ENCODE measurements at regions not wholly inside any gene's neighbourhood (a gene's known extent, or its start where the extent isn't known, plus 50 kb on each side); places are given as distances from the start of the nearest gene placed in this dataset.
"Not testable (repeated sequence)": the region's sequence is repeated elsewhere in the genome, so short reads cannot be mapped to it uniquely, and the experiment has no call there.

- DNase-seq = no peak
Measured at GRCh38 chr14:58912287-58912686, 274.5 kb downstream of the DACT1 start.

DNA sequence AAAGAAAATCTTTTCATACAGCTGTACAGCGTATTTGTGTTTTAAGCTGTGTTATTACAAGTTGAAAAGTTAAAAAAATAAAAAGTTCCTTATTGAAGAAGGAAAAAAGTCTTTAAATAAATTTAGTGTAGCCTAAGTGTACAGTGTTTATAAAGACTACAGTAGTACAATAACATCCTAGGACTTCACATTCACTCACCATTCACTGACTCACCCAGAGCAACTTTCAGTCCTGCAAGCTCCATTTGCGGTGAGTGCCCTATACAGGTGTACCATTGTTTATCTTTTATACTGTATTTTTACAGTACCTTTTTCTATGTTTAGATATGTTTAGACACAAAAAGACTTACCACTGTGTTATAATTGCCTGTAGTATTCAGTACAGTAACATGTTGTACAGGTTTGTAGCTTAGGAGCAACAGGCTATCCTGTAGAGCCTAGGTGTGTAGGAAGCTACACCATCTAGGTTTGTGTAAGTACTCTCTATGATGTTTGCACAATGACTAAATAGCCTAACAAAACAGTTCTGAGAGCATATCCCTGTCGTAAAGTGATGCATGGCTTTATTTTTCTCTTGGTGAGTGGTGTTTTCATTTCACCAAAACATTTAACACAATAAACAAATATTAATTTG, 275.2 kb downstream of the DACT1 start:
- no peak for DNase-seq

DNA sequence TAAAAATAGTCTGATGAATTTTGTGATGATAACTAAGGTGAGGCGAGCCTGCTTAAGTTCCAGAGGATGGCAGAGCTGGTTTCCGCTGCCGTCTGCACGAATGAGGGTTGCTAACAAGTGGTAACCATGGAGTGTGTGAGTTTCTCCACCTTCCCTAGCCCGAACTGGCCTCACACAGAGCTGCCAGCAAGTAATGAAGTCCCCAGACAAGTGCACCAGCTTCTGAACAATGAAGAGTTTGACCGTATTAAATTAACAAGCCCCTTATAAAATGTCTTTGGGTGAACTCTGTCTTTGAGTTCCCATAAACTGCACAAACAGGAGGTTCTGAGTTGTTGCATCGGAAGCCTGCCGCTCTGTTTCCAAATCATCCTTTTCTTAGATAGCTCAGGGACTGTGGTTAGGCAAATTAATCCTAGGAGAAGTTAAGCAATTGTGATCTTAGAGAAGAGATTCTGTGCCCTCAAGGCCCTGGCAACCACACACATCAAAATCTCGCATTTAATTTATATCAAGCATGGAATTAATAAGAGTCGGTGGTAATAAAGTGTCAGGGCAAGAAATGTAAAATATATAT, 274.1 kb upstream of the DAAM1 start:
- no peak for DNase-seq

GRCh38 chr14:58915646-58916045, 272.8 kb upstream of the DAAM1 start:
- DNase-seq = no peak

DNA sequence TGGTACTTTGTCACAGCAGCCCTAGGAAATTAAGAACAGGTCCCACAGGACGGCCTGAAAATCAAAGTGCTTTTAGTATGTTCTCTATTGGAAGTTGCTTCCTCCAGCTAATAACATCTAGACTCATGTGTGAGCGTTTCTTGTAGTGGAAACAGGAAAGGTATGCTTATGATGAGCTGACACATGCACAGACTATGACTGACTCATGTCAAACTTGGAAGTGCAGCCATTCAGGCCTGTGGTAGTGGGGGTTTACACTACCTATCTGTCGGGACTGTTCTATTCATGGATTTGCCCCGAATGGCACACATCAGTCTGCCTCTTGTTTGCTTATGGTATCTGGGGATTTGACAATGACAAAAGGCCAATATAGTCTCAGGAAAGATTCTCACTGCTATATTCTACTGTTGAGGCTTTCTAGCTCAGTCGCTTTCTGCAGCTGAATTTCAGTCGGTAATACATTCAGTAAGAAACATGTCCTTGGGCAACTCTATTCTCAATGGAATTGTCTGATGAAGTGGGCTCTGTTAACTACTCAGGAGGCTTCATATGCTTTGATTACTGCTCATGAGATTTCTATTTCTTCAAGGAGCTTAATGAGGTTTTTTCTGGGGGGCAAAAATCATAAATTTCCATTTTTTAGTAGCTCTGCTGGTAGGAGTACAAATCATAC, 270.3 kb upstream of the DAAM1 start:
- DNase-seq = peak; percentile 35

DNA sequence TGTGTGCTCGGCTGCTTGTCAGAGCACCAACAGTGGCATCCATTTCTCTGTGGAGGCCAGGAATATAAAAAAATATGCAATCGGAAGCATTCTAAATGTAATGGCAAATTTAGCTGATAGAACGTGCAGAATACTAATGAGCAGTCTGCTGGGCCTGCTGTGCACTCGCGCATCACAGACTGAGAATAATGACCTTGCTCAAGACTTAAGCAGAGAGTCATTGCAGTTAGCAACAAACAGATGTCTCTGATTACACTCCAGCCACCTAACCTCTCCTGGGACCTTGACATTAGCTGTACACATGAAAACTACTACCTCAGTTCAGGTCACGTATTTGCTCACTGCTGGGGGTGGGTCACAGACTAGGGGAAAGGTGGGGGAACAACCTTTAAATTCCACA, 269.2 kb upstream of the DAAM1 start:
- no peak for DNase-seq

- DNase-seq = no peak
Measured at GRCh38 chr14:58920230-58920629, 268.2 kb upstream of the DAAM1 start.

GRCh38 chr14:58922201-58922940, 266.1 kb upstream of the DAAM1 start:
- not testable (repeated sequence) for DNase-seq

DNA sequence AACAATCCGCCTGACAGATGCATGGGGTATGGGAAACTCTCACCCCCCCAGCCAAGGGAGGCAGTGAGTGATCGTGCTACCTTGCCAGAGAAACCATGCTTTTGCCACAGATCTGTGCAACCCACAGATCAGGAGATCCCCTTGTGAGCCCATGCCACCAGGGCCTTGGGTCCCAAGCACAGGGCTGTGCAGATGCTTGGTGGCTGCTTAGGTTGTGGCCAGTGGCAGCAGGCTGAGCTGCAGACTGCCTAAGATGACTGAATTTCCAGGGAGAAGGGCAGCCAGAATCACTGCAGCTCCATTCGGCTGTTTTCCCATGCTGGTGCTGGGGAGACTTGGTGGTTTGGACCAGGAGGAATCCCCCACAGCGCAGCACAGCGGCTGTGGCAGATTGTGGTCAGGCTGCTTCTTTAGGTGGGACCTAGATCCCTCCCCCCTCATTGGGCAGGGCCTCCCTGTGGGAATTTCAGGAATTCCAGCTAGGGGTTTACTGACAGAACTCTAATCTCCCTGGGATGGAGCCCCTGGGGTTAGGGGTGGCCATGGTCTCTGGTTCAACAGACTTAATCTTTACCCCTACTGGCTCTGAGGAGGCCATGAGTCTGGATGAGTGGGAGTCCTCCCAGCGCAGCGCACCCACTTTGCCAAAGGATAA, 264.6 kb upstream of the DAAM1 start:
- no peak for DNase-seq

DNA sequence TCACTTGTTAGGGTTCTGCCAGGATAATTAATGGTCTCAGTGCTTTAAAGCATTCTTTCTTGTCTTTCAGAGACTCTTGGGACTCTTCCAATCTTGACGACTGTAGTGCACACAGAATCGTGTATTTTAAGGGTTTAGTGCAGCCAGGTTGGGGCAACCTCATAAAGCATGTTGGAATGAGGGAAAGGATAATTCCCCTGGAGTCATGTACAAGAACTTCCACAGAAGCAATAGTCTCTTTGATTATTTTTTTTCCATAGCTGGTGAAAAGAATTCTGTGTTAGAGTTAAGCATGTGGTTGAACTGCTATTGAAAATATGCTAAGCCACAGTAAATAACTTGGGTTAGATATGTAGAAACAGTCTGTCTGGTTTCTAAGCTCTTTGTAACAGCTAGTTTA, 246.8 kb upstream of the DAAM1 start:
- DNase-seq = no peak

DNA sequence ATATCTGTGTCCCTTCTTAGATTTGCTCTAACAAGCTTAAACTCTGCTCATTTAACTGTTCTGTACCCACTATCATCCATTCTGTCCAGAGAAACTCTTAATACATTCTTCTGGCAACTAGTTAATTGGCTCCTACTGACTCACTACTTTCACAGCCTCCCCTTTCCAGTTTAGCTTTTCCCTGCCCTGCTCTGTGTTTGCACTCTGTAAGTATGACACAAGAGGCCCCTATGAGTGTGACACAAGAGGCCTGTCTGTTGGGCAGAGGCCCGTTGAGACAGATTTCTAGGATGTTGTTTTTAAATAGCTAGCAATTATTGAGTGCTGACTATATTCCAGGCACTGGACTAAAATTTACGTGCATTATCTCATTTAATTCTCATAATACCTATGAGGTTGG, 246.0 kb upstream of the DAAM1 start:
- no peak for DNase-seq

GRCh38 chr14:58944343-58944967, 244.0 kb upstream of the DAAM1 start:
- DNase-seq = no peak

- DNase-seq = no peak
Measured at GRCh38 chr14:58944968-58945356, 243.5 kb upstream of the DAAM1 start.

DNA sequence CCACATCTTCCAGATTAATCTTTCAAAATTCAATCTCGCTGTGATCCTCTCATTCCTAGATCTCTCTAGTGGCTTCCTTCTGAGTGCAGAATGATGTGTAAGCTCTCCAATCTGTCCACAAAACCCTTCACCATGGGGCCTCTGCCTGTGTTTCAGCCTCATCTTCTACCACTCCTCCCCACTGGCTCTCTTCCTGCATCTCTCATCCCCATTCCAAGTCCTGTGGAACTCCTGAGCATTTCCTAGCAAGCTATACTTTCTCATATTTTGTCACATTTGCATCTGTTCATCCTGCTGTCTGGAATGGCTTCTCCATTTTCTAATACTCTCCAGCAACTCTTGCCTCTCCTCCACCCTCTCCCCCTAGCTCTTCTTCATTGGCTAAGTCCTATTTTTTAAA, 242.0 kb upstream of the DAAM1 start:
- no peak for DNase-seq

DNA sequence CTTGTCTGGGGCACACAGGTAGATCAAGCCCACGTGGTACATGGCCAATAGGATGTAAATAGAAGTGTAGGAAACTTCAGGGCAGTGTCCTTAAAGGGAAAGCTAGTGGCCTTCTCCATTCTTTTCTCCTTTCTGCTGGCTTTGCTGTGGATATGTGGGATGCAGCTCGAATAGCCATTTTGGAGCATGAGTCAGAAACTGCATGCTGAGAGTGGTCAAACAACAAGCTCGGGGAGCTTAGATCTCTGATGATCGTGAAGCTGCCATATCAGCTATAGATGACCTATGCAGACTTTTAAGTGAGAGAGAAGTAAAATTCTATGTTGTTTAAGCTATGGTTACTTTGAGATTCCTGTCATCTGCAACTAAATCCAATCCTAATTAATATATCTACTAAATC, 241.3 kb upstream of the DAAM1 start:
- DNase-seq = no peak

DNA sequence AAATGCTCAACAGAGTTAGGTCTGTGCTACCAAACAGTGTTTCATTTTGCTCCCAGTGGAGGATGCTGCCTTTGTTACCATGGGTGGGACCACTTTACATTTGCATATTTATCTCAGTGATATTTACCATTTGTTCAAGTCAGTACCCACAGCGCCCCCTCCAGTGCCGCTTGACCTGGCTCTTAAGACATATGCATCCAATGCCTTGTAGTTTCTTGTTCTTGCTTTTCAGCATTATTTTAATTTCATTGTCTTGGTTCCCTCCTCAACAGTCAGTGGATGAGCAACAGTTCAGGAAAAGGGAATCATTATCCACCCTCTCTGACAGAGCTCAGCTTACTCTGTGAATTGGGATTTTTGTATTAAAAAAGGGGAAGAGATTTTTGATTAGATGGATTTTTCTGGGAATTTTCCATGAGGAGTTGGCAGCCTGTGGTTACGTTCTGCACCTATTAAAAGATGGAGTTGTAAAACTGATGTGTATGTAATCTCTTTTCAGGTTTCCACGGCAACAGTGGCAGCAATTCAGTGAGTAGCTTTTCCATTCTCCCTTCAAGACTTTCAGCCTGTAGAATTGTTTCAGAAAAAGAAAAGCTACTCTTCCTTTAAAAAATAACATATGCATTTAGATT, 240.5 kb upstream of the DAAM1 start:
- DNase-seq = no peak

DNA sequence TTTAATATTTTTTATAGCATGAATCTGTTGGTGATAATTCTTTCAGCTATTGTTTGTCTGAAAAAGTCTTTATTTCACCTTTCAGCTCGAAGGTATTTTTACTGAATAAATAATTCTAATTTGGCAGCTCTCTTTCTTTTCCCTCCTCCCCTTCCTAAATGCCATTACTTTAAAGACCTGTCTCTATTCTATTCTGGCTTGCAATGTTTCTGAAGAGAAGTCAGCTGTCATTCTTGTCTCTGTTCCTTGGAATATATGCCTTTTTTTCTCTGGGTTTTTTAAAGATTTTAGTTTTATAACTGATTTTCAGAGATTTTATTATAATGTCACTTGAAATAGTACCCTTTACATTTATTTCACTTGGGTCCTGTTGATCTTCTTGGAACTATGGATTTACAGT, 237.9 kb upstream of the DAAM1 start:
- DNase-seq = no peak

- no peak for DNase-seq
Measured at GRCh38 chr14:58951143-58951542, 237.3 kb upstream of the DAAM1 start.

GRCh38 chr14:58954052-58954451, 234.4 kb upstream of the DAAM1 start:
- no peak for DNase-seq

DNA sequence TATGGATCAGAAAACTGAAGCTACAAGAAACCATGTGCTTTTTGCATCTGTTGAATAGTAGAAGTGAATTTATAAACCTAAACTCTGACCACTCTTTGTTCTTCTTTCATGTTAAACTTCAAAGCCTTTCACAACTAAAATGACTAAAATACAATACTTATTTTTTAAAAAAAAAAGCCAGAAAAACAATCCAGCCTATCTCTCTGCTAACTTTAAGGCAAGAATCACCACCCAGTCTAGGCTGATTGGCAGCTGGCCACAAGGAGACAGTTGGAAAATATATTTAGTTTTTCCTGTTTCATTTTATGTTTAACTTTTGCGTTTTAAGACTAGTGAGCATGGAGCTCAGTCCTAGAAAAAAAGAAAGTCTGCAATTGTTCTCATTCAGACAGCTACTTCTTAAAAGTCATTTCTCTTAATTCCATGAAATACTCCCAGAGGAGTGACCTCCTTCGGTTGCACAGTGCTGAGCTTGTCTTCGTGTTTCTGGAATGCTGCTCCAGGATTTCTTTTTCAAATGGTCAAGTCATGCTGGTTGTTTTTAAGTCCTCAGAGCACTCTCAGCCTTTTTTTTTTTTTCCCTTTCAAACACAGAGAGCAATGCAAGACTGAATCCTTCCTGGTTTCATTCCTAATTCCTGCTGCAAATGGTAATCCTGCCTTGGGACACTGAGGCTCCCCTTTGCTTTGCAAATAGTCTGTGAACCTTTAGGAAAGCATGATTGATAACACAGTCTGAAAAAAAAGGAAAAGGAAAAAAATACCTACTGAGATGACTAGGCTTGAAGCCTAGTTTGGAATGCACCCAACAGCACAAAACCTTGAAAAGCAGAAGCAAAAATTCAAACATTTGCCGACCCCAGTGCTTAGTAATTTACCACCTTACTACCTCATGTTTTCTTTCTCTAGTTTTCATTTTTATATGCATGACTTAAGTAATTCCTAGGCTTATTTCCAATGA, 233.3 kb upstream of the DAAM1 start:
- DNase-seq = no peak

DNA sequence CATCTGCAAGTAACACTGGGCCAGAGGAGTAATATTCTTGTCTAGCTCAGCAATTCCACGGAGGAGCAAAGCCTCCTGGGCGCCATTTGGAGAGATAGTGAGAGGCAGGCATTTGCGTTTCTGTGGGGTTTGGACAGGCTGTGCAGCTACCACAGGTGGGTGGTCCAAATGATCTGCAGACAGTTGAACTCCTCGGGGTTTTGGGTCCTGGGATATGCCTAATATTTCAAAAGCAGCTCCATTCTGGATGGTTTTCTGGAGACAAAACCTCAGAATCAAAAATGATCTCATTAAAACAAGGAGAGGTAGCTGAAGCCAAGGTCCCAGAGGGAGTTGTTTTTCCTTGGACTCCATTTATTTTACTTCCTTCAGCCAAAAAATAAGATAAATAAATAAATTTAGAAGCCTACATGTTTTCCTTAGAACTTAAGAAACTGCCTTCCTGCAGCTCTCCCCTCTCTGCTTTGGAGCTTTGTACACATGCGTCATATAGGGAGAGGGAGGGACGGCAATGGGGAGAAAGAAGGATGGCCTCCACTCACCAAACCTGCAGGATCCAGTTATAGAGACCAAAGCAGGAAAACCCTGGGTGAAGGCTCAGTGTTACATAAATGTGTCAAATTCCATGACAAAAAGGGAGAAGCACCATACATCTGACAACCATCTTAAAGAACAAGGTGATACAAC, 227.3 kb upstream of the DAAM1 start:
- DNase-seq = no peak
